ENCODE measurements at regions not wholly inside any gene's neighbourhood (a gene's known extent, or its start where the extent isn't known, plus 50 kb on each side); places are given as distances from the start of the nearest gene placed in this dataset.

DNA sequence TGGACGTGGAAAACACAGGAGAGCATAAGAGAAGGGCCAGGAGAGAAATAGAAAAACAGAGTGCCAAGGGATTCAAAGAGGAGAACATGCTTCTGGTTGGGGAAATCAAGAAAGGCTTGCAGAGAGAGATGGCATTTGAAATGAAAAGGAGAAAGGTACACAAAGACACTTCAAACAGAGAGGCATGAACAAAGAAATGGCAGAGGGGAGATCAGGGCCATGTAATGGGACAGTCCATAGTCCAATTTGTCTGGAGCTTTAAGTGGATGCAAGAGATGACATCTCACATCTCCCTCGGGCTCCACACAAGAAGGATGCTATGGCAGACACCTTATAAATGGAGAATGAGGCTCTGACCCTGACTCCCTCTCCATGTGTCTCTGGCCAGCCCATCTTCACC lies 331.1 kb downstream of the MLLT3 start:
- in situ Hi-C loops (cut with MboI; ENCODE audit: low pct_unique_long_range_greater_than_20kb, low sequenced_read_pairs): no loop called here
- DNase-seq: no peak

DNA sequence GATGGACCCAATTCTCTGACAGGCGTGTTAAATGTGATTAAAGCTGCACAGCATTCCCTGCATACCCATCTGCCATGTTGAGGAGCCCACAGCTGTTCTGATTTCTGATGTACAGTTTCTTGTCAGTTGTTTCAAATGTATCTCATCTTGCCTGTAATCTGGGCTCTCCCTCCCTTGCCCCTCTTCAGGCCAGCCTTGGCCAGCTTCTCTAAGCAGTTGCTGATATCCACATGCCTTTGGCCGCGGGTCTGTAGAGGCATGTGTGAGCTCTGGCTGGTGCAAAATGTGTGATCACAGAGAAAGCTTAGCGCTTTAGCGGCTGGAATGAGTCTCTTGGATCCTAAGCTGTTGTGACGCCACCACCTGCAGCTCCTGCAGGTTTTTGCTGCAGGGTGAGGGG lies 332.0 kb downstream of the MLLT3 start:
- in situ Hi-C loops (cut with MboI; ENCODE audit: low pct_unique_long_range_greater_than_20kb, low sequenced_read_pairs): no loop called here
- DNase-seq: no peak

DNA sequence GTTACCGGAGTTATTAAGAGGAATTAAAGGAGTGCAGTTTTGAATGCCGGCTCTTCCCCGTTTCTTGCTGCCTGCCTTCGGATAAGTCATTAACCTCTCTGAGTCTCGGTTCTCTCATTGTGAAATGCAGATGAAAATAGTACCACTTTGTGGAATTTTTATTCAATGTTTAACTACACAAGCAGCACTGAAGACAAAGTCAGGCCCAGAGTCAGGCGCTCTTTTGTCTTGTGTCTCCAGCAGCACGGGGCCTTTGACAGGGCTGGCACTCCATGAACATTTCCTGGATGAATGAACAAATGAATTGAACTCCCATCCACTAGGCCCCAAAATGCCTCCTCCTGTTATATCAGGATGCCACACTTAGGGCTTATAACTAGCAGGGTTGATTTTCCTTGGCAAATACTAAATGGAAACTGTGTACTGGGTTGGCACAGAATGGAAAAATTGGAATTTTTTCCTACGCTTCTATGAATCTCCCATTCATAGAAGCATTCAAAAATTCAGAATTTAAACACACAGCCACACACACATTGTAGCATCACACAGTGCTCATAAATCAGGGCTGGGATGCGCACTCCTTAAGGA lies 332.8 kb downstream of the MLLT3 start:
- in situ Hi-C loops (cut with MboI; ENCODE audit: low pct_unique_long_range_greater_than_20kb, low sequenced_read_pairs): no loop called here
- no peak for DNase-seq

DNA sequence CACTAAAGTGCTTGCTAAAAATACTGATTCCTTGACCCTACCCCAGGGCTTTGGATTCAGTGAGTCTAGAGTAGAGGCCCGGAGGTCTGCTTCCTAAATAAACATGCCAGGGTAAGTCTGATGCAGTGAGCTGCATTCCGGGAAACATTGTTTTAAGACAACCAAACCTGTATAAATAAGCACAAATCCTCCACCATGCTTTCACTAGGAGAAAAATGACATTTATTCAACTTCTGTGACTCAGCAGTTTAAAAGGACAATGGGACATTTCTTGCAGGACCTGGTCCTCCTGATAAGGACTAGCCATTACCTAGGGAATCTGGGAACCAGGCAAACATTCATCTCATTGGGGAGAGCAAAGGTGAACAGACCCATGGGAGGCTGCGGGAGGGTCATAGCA lies 335.3 kb downstream of the MLLT3 start:
- in situ Hi-C loops (cut with MboI; ENCODE audit: low pct_unique_long_range_greater_than_20kb, low sequenced_read_pairs): no loop called here

DNA sequence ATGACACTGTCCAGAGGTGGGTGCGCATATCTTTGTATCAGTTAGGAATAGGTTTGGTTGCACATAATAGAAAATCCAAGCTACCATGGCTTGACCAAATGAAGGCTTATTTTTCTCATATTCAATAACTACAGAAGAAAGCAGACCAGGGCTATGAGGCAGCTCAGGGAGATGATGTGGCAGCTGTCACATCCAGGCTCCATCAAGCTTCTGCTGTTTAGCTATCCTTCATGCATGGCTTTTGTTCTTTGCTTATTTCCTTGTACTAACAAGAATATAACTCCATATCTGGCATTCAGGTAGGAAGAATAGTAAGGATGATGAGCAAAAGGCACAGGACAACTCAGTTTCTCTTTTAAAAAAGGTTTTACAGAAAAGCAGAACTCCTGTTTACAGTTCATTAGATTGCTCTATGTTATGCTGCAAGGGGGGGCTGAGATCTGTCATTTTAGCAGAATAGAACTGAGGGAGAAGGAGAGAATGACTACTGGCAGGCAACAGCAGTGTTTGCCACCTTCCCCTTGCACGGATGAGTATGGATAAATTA lies 336.1 kb downstream of the MLLT3 start:
- in situ Hi-C loops (cut with MboI; ENCODE audit: low pct_unique_long_range_greater_than_20kb, low sequenced_read_pairs): no loop called here
- no peak for DNase-seq

More for the DNA sequence above, 335.3 kb downstream of the MLLT3 start:
- DNase-seq: no peak

DNA sequence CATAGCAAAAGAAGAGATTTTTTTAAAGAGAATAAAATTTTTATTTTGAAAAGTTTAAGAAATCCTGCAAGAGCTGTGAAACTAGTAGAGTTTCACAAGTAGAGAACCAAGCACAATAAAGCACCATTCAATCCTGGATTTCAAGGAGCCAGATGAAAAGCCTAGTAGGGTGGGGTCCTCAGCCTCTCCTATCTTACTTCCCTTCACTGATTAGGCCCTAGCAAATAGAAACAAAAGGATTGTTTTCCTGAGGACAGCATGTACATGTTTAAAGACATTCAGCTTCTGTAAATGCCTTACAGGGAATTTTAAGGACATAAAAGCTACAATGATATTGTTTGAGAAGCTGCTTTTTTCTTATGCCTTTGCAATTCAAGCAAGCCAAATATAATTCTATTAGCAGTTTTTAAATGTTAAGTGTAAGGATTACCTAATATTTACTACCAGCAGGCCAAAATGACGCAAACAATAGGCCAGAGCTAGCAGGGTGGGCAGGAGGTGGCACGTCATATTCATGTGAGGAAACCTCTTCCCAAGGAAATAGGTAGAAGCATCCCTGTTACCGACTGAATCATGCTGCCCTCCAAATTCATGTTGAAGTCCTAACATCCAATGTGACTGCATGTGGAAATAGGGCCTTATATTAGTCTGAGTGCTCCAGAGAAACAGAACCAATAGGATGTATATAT lies 337.6 kb downstream of the MLLT3 start:
- in situ Hi-C loops (cut with MboI; ENCODE audit: low pct_unique_long_range_greater_than_20kb, low sequenced_read_pairs): no loop called here
- DNase-seq: no peak

DNA sequence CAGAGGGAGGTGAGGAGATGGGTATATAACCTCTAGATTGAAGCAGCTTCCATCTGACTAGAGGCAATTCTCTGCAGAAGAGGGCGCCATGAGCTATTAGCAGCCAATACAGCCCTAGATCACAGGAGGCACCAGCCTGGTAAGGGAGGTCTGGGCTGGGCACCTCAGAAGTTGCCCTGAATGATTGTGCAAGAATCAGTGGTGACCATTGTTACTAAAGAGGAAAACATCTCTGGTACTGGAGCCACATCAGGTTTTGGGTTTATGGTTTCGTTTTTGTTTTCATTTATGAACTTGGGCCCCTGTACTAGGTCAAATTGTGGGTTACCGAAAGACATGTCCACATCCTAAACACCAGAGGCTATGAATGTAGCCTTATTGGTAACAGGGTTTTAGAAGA lies 342.0 kb downstream of the MLLT3 start:
- no peak for DNase-seq
- in situ Hi-C loops (cut with MboI; ENCODE audit: low pct_unique_long_range_greater_than_20kb, low sequenced_read_pairs): no loop called here

DNA sequence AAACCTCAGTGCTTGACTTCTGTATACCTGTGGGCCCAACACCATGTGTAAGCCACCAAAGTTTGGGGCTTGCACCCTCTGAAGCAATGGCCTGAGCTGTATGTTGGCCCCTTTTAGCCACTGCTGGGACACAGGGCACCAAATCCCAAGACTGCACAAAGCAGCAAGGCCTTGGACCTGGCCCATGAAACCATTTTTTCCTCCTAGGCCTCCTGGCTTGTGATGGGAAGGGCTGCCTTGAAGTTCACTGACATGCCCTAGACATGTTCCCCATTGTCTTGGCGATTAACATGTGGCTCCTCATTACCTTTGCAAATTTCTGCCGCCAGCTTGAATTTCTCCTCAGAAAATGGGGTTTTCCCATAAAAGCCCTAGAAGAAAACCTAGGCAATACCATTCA lies 345.5 kb downstream of the MLLT3 start:
- DNase-seq: no peak
- in situ Hi-C loops (cut with MboI; ENCODE audit: low pct_unique_long_range_greater_than_20kb, low sequenced_read_pairs): no loop called here

DNA sequence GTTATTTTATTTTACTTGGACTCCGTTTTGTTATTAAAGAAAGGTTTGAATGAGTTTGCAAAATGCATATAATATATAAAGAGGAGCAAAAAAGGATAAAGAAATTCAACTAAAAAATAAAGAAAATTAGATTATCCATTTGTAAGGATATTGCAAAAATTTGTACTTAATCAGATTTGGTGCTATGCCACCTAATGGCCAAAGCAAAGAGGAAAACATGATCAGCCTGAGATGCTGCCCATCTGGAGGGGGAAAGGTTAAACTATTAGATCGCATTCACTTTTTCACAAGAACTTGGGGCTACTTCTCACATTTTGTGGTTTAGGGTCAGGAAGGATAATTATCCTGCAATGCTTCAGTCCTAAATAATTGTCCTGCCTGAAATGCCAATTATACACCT lies 350.6 kb downstream of the MLLT3 start:
- no peak for DNase-seq
- in situ Hi-C loops (cut with MboI; ENCODE audit: low pct_unique_long_range_greater_than_20kb, low sequenced_read_pairs): no loop called here

DNA sequence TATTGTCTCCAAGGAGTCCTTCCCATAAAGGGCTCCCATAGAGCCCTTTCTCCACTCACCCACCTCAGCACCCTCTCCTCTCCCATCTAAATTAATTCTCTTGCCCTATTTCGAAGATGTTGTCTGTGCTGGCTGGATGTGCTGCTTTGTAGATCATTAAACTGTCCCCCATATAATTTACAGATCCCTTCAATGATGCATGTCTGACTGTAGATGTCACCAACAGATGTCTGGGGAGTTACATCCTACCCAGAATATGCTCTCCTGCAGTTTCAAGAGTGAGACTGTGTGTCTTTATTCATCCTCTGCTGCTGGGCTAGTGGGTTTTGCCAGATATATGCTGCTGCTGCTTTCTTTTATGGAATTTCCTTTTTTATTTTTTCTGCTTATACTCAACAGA lies 351.2 kb downstream of the MLLT3 start:
- DNase-seq: no peak
- in situ Hi-C loops (cut with MboI; ENCODE audit: low pct_unique_long_range_greater_than_20kb, low sequenced_read_pairs): no loop called here

DNA sequence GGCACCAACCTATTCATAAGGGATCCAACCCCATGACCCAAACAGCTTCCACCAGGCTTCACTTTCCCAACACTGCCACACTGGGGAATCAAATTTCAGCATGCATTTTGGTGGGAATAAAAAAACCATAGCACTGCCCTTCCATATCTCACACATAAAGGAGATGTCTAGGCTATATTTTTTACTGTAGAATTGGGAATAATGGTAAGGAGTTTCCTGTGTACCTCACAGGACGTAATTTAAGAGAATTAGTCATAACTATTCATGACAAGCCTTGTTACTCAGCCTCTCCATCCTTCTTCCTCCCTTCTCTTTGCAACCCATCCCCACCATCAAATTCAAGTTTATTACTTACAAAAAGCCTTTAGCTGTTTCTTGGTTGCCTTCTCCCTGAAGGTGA lies 352.1 kb downstream of the MLLT3 start:
- DNase-seq: no peak
- in situ Hi-C loops (cut with MboI; ENCODE audit: low pct_unique_long_range_greater_than_20kb, low sequenced_read_pairs): no loop called here

DNA sequence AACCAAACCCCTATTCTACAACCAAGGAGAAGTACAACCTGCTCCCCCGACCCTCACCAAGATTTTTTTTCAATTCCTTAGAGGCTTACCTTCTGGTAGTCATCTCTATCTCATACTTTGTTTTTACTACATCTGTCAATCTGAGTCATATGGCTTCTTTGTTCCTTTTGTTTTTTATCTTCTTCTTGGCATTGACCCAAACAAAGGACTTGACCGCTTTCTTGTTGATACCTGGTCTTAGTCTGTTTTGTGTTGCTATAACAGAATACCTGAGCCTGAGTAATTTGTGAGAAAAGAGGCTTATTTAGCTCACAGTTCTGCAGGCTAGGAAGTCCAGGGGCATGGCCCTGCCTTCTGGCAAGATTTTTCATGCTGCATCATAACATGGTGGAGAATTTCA lies 352.7 kb downstream of the MLLT3 start:
- in situ Hi-C loops (cut with MboI; ENCODE audit: low pct_unique_long_range_greater_than_20kb, low sequenced_read_pairs): no loop called here
- no peak for DNase-seq

DNA sequence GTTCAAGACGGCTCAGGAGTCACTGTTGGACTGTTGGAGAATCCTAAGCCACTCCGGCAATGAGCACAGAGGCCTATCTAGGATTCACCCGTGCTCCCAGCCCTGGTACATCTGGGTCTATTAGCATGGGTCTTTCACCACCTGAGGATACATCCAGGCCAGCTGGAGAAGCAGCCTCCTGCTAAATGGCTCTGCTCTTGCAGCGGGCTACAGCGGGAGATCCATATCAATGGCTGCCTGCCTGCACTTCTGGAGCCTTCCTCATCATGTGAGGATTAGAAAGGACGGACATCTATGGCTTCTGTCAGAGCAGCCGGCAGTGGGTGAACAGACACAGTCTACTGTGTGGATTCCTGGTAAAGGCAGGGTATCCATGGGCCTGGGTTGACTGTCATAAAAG lies 357.4 kb downstream of the MLLT3 start:
- DNase-seq: no peak
- in situ Hi-C loops (cut with MboI; ENCODE audit: low pct_unique_long_range_greater_than_20kb, low sequenced_read_pairs): no loop called here

DNA sequence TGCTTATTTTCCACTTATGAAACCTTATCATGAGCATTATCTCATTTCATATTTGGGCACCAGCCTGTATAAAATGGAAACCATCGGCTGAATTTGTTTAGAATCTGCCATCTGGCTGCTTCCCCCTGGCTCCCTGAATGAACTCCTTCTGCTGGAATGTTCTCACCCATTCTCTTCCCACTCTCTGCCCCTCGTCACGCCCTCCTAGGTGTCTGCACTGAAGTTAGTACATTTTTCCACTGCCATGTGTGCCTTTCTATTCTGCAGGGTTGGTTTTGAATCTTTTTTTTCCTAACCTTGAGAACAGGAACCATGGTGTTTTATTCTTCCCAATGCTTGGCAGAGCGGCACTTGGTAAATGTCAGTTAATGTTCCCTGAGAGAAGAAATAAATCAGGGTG lies 359.7 kb downstream of the MLLT3 start:
- in situ Hi-C loops (cut with MboI; ENCODE audit: low pct_unique_long_range_greater_than_20kb, low sequenced_read_pairs): no loop called here
- DNase-seq: no peak

DNA sequence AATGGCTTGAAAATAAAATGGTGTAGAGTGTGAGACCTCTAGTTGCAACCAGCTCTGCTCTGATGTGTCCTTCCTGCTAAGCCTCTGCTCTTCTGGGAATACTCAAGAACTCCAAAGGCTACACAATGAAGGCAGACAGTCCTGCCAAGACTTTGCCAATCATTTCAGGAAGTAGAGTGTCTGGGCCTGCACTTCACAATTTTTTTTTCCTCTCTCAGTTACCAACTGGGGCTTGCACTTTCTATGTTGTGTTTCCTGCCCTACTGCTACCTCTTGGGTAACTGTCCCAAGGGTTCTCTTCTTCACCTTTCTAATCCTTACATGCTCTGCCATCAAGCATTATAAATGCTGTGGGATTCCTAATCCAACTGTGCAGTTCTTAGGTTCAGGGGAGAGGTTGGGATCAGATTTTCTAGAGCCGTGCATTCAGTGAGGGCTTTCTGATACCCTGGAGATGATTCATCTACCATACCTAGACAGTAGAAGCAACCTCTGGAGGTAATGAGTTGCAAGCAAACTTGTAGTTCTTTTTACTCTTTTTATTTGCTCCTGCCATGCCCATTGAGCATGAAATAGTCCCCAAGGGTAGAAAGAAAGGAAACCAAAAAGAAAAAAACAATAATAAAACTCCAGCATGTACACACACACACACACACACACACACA lies 365.9 kb downstream of the MLLT3 start:
- no peak for DNase-seq
- in situ Hi-C loops (cut with MboI; ENCODE audit: low pct_unique_long_range_greater_than_20kb, low sequenced_read_pairs): no loop called here

DNA sequence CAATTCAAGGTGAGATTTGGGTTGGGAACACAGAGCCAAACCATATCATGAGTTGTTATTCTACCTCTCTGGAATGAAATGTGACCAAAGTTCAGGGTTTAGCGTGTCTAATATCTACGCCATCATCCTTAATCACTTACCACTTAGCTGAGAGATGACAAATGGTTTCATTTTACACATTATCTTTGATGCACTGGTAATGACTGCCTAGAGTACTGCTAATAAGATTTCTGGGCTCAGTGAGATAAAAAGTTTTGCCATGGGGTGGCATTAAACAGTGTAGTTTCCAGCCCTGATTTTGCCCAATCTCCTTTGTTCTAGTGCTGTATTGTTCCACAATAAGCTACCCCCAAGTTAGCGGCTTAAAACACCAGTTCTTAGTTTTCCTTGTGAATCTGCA lies 367.2 kb downstream of the MLLT3 start:
- DNase-seq: no peak
- in situ Hi-C loops (cut with MboI; ENCODE audit: low pct_unique_long_range_greater_than_20kb, low sequenced_read_pairs): no loop called here

DNA sequence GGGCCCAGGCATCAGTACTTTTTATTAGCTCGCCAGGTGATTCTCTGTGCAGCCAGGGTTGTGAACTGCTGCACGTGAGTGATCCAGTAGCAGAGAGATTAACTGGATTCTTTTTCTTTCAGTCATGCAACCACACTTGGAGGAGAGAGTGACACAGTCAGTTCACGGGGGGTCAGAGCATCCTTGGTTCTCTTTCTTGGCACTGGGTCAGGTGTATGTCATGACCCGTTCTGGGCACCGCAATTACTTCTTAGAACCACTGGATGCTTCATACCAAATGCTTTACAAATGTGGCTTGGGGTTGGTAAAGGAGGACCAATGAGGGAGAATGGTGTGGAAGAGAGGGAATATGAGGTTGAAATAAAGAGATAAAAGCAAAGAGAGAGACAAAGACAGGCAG lies 368.7 kb downstream of the MLLT3 start:
- in situ Hi-C loops (cut with MboI; ENCODE audit: low pct_unique_long_range_greater_than_20kb, low sequenced_read_pairs): no loop called here
- DNase-seq: no peak

DNA sequence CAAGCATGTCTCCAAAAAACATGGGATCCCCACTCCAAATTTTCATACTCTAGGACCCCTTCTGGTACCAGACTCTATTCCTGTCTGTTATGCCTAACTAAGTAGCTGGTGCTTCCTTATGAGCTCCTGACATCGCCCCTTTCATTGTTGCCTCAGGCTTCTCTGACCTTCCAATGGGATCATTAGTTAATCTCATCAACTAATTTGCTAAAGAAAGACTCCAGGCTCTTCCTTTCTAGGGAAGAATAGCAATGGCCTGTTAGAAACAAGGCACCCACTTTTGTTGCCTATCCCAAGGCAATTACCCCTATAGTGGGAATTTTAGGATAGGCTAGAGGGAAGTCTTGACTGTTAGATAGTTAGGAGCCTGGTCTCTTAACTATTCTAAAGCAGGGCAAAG lies 369.5 kb downstream of the MLLT3 start:
- no peak for DNase-seq
- in situ Hi-C loops (cut with MboI; ENCODE audit: low pct_unique_long_range_greater_than_20kb, low sequenced_read_pairs): no loop called here

DNA sequence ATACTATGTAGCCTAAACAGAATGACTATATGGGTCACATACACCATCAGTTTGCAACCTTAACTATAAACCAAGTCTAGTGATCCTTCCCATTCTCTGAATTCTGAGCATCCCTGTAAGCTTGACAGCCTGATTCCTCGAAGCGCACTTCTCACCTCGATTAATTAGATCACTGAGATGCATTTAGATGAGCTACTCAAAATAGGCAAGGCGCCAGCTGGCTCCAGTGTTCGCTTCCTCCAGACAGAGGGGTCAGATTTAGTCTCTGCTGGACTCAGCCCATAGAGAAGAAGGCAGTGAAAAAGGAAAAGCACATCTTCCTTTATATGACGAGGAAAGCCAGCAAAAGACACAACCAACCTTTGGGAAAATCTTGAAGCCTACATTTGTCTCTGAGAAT lies 371.5 kb downstream of the MLLT3 start:
- no peak for DNase-seq
- in situ Hi-C loops (cut with MboI; ENCODE audit: low pct_unique_long_range_greater_than_20kb, low sequenced_read_pairs): no loop called here

DNA sequence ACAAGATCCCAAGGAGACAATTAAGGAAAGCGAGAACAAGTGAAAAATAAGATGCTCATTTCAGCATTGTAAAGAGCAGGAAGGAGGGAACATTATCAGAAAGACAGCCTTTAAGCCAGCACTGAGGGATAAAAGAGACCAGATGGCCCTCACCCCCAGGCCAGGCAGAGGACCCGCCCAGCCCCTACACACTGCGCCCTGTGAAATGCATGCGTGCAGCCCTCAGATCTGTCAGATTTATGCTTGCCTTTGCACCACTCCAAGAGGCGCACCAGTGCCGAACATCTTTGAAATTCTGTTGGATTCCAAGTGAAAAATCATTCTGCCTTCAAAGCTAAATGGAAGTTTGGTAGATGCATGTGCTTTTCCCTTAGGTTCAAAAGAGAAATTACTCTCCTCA lies 378.0 kb downstream of the MLLT3 start:
- in situ Hi-C loops (cut with MboI; ENCODE audit: low pct_unique_long_range_greater_than_20kb, low sequenced_read_pairs): no loop called here
- no peak for DNase-seq

DNA sequence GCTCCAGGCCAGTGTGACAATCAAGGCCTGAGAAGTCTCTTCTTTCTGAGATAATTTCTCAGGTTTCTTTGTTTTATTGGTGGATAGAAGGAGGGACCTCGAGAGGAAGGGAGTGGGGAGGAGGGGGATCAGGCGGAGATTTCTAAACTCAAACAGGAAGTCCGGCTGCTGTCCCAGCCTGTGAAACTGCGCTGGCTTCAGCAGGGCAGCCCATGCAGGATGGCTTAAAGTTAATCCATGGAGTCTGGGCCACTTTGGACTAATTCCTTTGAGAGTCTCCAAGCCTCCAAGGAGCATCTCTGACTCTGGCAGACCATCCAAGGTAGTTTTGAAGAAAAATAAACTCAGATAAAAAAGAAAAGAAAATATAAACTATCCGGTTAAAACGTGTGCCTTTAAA lies 378.5 kb downstream of the MLLT3 start:
- DNase-seq: no peak
- in situ Hi-C loops (cut with MboI; ENCODE audit: low pct_unique_long_range_greater_than_20kb, low sequenced_read_pairs): no loop called here
